GM10847 (cell line): ENCODE measurements at regions not wholly inside any gene's neighbourhood (a gene's known extent, or its start where the extent isn't known, plus 50 kb on each side); places are given as distances from the start of the nearest gene placed in this dataset.

ENCODE experiments used
- POLR2A ChIP-seq: IDR thresholded peaks from 2 replicates; pipeline ENCODE4 v1.6.1; 2011; ENCODE audit not compliant: insufficient read length; ENCODE audit errors: extremely low read depth

DNA sequence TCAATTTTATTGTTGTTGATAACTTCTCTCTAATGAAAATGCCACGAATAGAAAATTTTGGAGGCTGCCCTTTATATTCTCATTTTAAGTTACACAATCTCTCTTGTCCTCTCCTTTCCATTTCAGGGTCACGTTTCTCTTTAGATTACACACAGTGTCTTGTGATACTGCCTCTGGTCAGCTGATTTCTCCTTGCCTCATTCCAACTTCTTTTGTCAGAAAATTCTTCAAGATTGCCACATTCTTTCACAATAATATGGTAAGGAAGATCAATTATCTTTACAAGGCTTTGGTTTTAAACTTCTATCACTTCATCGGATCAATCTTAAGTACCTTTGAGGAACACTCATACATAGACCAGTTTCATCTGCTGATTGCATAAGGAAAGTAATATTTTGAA lies 370.3 kb downstream of the RFPL4B start:
- no peak for TF ChIP-seq POLR2A

DNA sequence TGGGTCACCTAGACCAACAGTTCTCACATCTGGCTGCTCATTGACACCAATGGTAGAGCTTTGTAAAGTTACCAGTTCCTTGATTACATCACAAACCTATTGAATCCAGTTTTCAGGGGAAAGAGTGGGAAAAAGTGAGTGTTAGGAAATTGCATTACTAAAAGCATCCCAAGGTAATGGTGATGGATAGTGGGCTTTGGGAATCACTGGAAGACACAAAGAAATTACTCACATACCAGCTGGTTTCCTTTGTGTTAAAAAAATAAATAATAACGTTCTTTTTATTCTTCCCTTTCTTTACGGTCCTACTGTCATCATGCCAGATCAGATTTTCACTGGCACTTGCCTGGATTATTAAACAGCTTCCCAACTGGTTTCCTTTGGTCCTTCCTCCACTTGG lies 370.7 kb downstream of the RFPL4B start:
- no peak for TF ChIP-seq POLR2A

DNA sequence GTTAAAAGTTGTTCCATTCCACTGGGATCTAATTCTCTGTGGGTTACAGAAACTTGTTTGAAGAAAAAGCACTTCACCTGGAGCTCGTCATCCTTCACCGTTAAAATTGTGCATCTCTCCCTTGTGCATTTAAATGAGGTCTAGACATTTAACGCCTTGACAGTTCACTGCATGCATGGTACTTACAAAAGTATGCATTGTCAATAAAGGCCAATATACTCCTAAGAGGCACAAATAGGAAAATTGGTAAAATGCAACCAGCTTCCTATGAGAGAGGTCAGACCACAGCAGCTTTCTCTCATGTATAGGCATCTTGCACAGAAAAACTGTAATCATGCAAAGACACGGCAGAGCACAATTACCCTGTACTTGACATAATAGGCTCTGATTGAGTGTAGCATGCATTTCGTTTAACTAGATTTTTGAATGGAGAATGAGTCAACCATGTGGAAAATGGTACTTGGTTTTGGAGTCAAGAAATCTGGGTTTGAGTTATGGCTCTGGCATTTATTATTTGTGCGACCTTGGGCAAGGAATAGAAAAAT lies 378.5 kb downstream of the RFPL4B start:
- no peak for TF ChIP-seq POLR2A

DNA sequence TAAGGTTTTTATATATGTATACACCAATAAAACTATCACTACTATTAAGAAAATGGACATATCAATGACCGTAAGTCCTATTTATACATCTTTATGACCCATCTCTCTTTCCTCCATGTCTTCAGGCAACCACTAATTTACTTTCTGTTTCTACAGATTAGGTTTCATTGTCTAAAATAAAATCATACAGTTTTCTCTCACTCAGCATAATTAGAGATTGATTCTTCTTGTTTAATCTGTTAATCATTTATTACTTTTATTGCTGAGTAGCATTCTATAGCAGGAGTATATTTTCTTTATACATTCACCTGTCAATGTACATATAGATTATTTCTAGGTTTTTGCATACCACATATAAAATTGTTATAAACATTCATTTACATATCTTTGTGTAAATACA lies 388.0 kb downstream of the RFPL4B start:
- TF ChIP-seq POLR2A: no peak

DNA sequence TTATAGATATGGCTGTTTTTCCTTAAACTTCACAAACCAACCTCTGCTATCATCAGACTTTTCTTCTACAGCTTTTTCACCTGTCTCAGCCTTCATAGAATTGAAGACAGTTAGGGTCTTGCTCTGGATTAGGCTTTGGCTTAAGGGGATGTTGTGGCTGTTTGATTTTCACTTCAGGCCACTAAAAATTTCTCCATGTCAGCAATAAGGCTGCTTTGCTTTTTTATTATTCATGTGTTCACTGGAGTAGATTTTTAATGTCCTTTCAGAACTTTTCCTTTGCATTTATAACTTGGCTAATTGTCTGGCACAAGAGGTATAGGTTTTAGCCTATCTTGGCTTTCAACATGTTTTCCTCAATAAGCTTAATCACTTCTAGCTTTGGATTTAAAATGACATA lies 392.6 kb downstream of the RFPL4B start:
- no peak for TF ChIP-seq POLR2A

DNA sequence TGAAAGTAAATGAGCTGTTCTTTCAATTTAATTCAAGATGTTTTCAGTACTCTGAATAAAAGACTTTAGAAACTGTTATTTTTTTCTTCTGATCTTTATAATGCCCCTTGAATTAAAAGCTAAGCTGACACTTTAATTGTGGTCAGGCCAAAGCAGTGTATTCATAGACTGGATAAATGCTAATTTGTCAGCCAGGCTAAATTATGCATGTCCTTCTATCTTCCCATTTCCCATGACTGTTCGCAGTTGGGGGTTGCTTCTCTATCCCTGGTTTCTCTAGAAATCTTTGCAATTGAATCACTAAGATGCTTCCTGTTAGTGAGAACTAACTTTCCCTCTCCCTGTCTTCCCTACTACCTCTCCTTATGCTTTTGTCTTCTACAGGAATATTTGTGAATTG lies 396.2 kb downstream of the RFPL4B start:
- TF ChIP-seq POLR2A: no peak

DNA sequence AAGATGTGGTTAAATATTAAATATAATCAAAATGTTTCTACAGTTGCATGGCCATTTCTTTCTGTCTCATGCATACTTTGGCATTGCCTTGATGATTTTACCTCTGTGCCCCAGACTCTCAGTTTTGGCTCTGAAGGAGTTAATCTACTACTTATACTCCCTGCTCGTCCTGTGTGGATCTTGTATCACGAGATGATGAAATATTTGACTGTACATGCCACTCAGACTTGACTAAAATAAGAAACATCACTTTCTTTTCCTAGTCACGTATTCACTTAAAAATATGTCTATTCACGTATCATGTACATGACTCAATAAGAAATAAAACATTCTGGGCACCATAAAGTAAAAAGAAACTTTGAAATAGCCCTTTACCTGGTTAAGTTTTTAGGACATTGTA lies 397.7 kb downstream of the RFPL4B start:
- TF ChIP-seq POLR2A: no peak

DNA sequence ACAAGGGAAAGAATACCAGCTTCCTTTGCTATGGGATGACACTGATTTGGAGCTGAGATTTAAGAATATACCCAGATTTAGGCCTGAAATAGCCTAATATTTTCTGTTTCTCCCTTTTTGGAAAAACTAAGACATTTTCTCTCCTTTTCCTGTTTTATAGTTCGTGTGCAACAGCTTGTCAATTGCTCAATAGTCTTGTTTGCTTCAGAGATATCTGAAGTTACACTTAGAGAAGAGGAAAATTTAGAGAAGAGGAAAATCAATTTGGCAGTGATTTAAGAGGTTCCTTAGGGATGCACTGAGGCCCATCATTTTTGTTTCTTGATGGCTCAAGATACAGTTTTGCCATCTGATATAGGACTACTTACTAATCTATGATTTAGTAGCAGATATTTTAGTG lies 398.6 kb downstream of the RFPL4B start:
- no peak for TF ChIP-seq POLR2A

DNA sequence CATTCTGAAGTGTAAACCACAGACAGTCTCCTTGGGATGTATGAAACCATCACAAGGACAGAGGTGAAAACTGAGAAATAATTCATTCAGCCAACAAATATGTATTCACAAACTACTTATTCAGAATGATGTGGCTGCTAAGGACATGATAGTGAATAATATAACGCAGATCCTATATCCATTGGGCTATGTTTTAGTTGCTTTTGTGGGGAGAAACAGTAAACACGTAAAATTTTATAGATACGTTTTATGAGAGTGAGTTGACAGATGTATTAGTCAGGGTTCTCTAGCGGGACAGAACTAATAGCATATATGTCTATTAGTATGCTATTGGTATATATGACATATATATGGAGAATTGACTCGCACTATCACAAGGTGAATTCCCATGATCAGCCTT lies 402.5 kb downstream of the RFPL4B start:
- no peak for TF ChIP-seq POLR2A

DNA sequence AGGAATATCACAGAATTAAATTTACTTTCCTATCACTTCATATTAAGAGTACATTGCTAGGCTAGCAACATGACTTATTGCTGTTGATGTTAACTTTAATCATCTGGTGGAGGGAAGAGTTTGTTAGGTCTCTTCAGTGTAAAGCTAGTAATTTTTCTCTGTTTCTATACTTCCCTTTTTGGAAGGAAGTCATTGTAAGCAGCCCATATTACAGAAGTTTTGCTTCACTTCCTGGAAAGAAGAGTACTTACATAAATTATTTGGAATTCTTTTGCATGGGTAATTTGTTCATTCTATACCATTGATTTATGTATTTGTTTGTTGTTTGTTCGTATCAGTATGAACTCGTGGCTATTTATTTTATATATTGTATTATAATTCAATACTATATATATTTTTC lies 405.2 kb downstream of the RFPL4B start:
- TF ChIP-seq POLR2A: no peak

DNA sequence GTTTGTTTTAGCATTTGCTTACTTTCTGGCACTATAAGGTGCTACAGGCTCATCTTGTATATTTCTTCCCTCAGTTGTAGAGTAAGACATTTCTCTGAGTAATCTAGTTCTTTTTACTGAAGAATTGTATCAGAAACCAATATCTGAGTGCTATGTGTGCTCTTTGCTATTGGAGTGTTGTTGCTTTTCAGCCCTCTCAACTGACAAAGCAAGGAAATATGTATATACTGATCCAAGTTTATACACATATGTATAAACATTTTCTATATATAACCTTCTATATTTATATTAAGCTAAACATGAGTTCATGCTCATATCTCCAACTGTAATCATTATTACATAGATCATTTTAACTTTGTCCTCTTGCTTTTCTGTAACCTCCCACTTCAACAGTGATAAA lies 405.7 kb downstream of the RFPL4B start:
- no peak for TF ChIP-seq POLR2A

DNA sequence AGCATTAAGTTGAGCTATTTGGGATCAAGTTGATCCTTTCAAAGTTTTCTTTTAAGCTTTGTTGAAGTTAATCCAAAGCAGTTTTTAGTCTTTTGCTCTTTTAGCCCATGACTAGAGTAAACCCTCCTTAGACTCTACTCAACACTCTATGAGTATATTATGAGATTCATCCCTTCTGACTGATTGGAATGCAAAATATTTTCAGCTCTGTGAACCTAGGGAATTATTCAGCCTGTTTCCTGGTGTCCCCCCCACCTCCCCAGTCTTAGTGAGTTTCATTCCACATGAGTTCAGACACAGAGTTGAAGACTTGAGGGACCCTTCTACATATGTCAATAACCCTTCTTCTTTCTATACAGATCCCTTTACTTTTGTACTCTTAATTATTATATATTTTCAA lies 413.7 kb downstream of the RFPL4B start:
- TF ChIP-seq POLR2A: no peak

DNA sequence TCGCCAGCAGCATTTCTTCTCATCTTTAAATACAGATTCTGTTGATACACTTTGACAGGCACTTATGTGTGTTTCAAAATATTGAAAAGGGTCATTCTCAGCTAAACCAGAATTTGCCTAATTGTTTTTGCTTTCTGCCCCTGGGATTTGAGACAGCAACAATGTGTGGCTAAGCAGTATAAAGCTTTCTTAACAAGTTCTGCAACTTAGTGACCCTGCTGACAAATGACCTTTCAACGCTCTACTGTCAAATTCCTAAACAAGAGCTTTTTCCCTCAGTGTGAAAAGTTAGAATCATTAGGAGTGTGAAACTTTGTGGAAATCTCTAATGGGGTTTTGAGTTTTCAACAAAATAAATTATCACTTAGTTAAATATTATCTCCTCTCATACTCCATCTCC lies 414.6 kb downstream of the RFPL4B start:
- TF ChIP-seq POLR2A: no peak

DNA sequence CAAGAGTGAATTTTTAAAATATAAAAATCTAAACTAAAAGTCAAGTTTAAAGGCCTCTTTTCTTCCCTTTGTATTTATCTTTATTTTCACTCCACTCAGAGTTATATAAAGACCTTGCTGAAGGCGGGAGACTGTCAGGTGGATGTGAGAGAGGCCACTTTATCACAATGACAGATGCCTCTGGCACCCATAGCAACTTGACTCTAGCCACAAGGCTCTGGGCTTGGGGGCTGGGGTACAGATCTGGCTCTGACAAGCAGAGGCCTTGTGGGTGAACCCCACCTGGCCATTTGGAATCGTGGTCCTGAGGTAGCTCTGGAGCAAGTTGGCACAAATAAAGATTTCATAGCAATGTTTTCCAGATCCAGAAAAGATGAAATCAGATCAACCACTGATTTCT lies 417.2 kb downstream of the RFPL4B start:
- TF ChIP-seq POLR2A: no peak

DNA sequence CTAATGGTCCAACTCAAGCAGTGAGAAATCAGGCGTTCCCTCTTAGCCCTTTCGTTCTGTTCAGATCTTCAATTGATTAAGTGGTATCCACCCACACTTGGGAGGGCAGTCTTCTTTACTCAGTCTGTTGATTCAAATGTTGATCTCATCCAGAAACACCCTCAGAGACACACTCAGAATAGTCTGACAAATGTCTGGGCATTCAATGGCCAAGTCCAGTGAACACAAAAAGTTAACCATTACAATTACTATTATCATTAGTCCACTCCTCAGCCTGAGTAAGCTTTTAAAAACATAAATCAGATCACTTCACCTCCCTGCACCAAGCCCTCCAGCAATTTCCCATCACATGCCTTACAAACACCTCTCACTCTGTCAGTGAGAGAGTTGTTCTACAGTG lies 423.2 kb downstream of the RFPL4B start:
- no peak for TF ChIP-seq POLR2A

DNA sequence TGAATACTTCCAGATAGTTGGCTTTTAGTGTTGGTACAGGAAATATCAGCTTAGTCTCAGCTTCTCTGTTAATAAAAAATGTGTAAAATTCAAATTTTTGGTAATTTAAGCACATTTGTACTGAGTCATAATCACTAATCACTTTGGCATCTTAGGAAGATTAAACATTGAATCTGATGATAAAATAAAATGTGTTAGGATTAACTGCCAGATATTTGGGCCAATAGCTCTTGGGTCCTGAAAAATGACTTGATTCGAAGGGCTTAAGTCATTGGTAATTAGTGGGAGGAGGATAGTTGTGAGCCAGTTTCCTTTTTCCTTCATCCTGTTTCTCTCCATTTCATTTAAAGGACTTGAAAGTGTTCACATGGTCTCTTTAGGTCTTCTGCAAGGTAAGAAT lies 426.1 kb downstream of the RFPL4B start:
- TF ChIP-seq POLR2A: no peak

DNA sequence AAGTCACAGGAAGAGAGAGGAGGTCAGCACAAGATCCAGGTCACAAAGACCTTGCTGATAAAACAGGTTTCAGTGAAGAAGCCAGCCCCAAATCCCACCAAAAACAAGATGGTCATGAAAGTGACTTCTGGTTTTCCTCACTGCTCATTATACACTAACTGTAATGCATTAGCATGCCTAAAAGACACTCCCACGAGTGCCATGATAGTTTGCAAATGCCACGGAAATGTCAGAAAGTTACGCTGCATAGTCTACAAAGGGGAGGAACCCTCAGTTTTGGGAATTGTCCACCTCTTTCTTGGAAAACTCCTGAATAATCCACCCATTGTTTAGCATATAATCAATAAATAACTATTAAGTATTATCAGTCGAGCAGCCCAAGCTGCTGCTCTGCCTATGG lies 427.2 kb downstream of the RFPL4B start:
- no peak for TF ChIP-seq POLR2A
